ENCODE measurements at regions not wholly inside any gene's neighbourhood (a gene's known extent, or its start where the extent isn't known, plus 50 kb on each side); places are given as distances from the start of the nearest gene placed in this dataset.

DNA sequence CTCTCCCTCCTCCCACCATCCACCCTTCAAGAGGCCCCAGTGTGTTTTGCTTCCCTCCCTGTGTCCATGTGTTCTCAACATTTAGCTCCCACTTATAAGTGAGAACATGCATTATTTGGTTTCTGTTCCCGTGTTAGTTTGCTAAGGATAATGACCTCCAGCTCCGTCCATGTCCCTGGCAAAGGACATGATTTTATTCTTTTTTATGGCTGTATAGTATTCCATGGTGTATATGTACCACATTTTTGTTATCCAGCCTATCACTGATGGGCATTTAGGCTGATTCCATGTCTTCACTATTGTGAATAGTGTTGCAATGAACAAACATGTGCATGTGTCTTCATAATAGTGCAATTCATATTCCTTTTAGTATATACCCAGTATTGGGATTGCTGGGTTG, 79.7 kb downstream of the MRPL32 start:
- Mint-ChIP-seq H3K4me3 (no peak overlapping the region), H3K36me3 (no peaks in the 10 kb centered on the region), H3K4me1 (peaks cover 11% of the 10 kb centered on the region), H3K27ac (no peak overlapping the region), H3K9me3 (peaks cover 2% of the 10 kb centered on the region), H3K27me3 (ENCODE audit: insufficient read depth, low read depth) (peaks cover 7% of the 10 kb centered on the region)
- DNase-seq (ENCODE audit: low spot score) = no peak
- Histone ChIP-seq H3K27ac (no peak overlapping the region), H3K36me3 (no peaks in the 10 kb centered on the region), H3K79me2 (ENCODE audit: low read depth) (no peaks in the 10 kb centered on the region), H3F3A (ENCODE audit: low read depth) (peaks cover 8% of the 10 kb centered on the region), H2AFZ (replicated peaks) (no peak overlapping the region), H3K27me3 (no peaks in the 10 kb centered on the region), H4K20me1 (ENCODE audit: low read depth) (no peaks in the 10 kb centered on the region), H3K4me3 (no peak overlapping the region), H3K9ac (no peak overlapping the region), H3K4me1 (peaks cover 28% of the 10 kb centered on the region), H3K4me2 (no peak overlapping the region), H3K9me3 (ENCODE audit: low read depth) (no peaks in the 10 kb centered on the region)
- TF ChIP-seq EZH2phosphoT487 (IDR thresholded peaks at IDR 0.05) (no peak), EZH2 (IDR thresholded peaks at IDR 0.05) (no peak)
- TF ChIP-seq, protein P1, sequence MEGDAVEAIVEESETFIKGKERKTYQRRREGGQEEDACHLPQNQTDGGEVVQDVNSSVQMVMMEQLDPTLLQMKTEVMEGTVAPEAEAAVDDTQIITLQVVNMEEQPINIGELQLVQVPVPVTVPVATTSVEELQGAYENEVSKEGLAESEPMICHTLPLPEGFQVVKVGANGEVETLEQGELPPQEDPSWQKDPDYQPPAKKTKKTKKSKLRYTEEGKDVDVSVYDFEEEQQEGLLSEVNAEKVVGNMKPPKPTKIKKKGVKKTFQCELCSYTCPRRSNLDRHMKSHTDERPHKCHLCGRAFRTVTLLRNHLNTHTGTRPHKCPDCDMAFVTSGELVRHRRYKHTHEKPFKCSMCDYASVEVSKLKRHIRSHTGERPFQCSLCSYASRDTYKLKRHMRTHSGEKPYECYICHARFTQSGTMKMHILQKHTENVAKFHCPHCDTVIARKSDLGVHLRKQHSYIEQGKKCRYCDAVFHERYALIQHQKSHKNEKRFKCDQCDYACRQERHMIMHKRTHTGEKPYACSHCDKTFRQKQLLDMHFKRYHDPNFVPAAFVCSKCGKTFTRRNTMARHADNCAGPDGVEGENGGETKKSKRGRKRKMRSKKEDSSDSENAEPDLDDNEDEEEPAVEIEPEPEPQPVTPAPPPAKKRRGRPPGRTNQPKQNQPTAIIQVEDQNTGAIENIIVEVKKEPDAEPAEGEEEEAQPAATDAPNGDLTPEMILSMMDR (IDR thresholded peaks at IDR 0.05) = no peak

DNA sequence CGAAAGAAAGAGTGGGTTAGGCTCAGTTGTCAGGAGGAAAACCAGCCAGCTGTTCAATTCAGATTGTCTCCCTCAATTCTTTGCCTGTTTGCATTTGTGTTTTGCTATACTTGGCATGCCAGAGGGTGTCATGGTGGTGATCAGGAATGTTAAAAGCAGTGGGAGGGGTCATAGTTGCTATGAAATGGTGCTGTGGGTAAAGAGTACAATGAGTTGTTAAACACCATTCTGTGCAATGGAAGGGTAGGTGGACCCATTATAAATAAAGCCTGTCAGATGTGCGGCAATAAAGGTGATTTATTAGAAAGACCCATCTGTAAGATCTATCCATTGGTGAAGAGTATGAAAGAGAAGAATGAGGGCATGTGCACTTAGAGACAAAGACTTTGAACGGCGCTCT, 82.2 kb downstream of the MRPL32 start:
- Mint-ChIP-seq H3K27me3 (ENCODE audit: insufficient read depth, low read depth) (peaks cover 7% of the 10 kb centered on the region), H3K4me1 (peaks cover 11% of the 10 kb centered on the region), H3K27ac (no peak overlapping the region), H3K36me3 (no peaks in the 10 kb centered on the region), H3K4me3 (no peak overlapping the region), H3K9me3 (peaks cover 2% of the 10 kb centered on the region)
- Histone ChIP-seq H4K20me1 (ENCODE audit: low read depth) (no peaks in the 10 kb centered on the region), H2AFZ (replicated peaks) (no peak overlapping the region), H3K4me3 (no peak overlapping the region), H3K4me1 (peaks cover 28% of the 10 kb centered on the region), H3K27ac (no peak overlapping the region), H3K79me2 (ENCODE audit: low read depth) (no peaks in the 10 kb centered on the region), H3K9me3 (ENCODE audit: low read depth) (no peaks in the 10 kb centered on the region), H3K4me2 (no peak overlapping the region), H3K9ac (no peak overlapping the region), H3K36me3 (no peaks in the 10 kb centered on the region), H3F3A (ENCODE audit: low read depth) (peaks cover 8% of the 10 kb centered on the region), H3K27me3 (no peaks in the 10 kb centered on the region)
- TF ChIP-seq, protein P1 (IDR thresholded peaks at IDR 0.05) = no peak
- no peak for DNase-seq (ENCODE audit: low spot score)

DNA sequence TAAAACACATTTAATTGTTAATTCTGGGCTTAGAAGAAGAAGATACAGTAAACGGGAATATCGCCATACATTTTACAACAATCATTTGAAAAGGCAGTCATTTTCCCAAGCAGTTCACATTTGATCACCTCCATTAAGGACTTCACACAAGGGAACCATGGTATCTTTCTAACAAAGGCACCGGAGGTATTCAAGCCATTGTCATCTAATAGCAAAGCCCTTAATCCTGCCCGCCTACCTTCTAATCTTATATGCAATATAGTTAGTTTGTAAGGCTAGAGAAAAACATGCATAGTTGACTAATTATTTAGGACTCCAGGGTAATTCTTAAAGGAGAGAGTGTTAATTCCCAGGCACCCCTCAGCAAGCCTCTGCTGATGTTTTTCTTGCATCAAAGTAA, 83.1 kb downstream of the MRPL32 start:
- DNase-seq (ENCODE audit: low spot score) = peak; percentile 73
- H3K27me3 Mint-ChIP-seq (ENCODE audit: insufficient read depth, low read depth) = peaks cover 7% of the 10 kb centered on the region
- no peak overlapping the region for H3K4me3 ChIP-seq
- H2AFZ ChIP-seq (replicated peaks) = no peak overlapping the region
- no peaks in the 10 kb centered on the region for H3K79me2 ChIP-seq (ENCODE audit: low read depth)
- no peaks in the 10 kb centered on the region for H4K20me1 ChIP-seq (ENCODE audit: low read depth)
- H3K9me3 Mint-ChIP-seq = peaks cover 2% of the 10 kb centered on the region
- H3K4me3 Mint-ChIP-seq = no peak overlapping the region
- H3K27me3 ChIP-seq = no peaks in the 10 kb centered on the region
- TF ChIP-seq, protein P1 (IDR thresholded peaks at IDR 0.05) = no peak
- TF ChIP-seq EZH2phosphoT487 (IDR thresholded peaks at IDR 0.05) = peak; percentile 51
- no peak for TF ChIP-seq EZH2 (IDR thresholded peaks at IDR 0.05)
- H3K36me3 Mint-ChIP-seq = no peaks in the 10 kb centered on the region
- H3K4me1 ChIP-seq = peaks cover 24% of the 10 kb centered on the region
- H3K36me3 ChIP-seq = no peaks in the 10 kb centered on the region
- no peak overlapping the region for H3K27ac Mint-ChIP-seq
- H3K4me1 Mint-ChIP-seq = peaks cover 11% of the 10 kb centered on the region
- H3F3A ChIP-seq (ENCODE audit: low read depth) = peaks cover 8% of the 10 kb centered on the region
- peak overlapping the region; percentile 5 for H3K27ac ChIP-seq
- H3K9ac ChIP-seq = no peak overlapping the region
- no peaks in the 10 kb centered on the region for H3K9me3 ChIP-seq (ENCODE audit: low read depth)
- peak overlapping the region; percentile 46 for H3K4me2 ChIP-seq

DNA sequence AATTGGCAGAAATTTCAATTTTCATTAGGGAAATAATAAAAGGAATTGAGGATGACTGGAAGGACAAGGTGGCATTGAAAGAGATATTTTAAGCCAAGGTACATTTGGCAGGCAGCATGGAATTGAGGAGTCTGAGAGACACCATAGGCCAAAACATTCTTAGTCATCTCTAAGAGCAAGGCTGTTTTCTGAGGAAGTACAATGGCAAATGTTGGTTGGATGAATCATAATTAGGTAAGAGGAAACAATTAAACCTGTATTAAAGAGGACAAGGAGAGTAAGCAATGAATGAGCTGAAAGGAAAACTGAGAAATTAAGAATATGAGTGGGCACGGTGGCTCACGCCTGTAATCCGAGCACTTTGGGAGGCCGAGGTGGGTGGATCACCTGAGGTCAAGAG, 86.3 kb downstream of the MRPL32 start:
- TF ChIP-seq EZH2phosphoT487 (IDR thresholded peaks at IDR 0.05) (no peak), EZH2 (IDR thresholded peaks at IDR 0.05) (no peak)
- TF ChIP-seq, protein P1 (IDR thresholded peaks at IDR 0.05) = no peak
- Histone ChIP-seq H3K27me3 (no peaks in the 10 kb centered on the region), H3K9ac (no peak overlapping the region), H3K36me3 (no peaks in the 10 kb centered on the region), H3K27ac (no peak overlapping the region), H3K9me3 (ENCODE audit: low read depth) (no peaks in the 10 kb centered on the region), H3K4me3 (no peak overlapping the region), H3F3A (ENCODE audit: low read depth) (peaks cover 8% of the 10 kb centered on the region), H3K4me2 (no peak overlapping the region), H3K79me2 (ENCODE audit: low read depth) (no peaks in the 10 kb centered on the region), H2AFZ (replicated peaks) (no peak overlapping the region), H4K20me1 (ENCODE audit: low read depth) (no peaks in the 10 kb centered on the region), H3K4me1 (peaks cover 23% of the 10 kb centered on the region)
- no peak overlapping the region for H3K27ac Mint-ChIP-seq
- DNase-seq (ENCODE audit: low spot score) = no peak
- no peaks in the 10 kb centered on the region for H3K36me3 Mint-ChIP-seq
- H3K4me3 Mint-ChIP-seq = no peak overlapping the region
- H3K27me3 Mint-ChIP-seq (ENCODE audit: insufficient read depth, low read depth) = no peaks in the 10 kb centered on the region
- peaks cover 11% of the 10 kb centered on the region for H3K4me1 Mint-ChIP-seq
- no peaks in the 10 kb centered on the region for H3K9me3 Mint-ChIP-seq
